CD14-positive monocyte (primary cell): ENCODE measurements at regions not wholly inside any gene's neighbourhood (a gene's known extent, or its start where the extent isn't known, plus 50 kb on each side); places are given as distances from the start of the nearest gene placed in this dataset.
"Not testable (repeated sequence)": the region's sequence is repeated elsewhere in the genome, so short reads cannot be mapped to it uniquely, and the experiment has no call there.

Experiments used
- DNase-seq, 3 donors: peaks; one replicate each; pipeline ENCODE4 v3.0.0-alpha.2; 2011 to 2022
- H2AFZ ChIP-seq: 2 replicates; pipeline ENCODE4 v1.6.0; 2012; ENCODE audit warnings: mild to moderate bottlenecking, low read depth, low read length, inconsistent platforms; ENCODE audit not compliant: insufficient read depth, poor library complexity, severe bottlenecking
- H3K27ac ChIP-seq, 2 donors: 1 replicate in 1 of 2; 2 replicates in 1 of 2; pipeline ENCODE4 v1.5.1; 2012 to 2013; ENCODE audit warnings: low read length in 2 of 2, control low read depth in 1 of 2, inconsistent platforms in 1 of 2, low read depth in 1 of 2, mild to moderate bottlenecking in 1 of 2
- H3K27me3 ChIP-seq, 2 donors: one replicate each; pipeline versions ENCODE4 v1.6.0 to v1.6.1; 2011 to 2013; ENCODE audit warnings: low read length in 2 of 2; ENCODE audit not compliant: control insufficient read depth in 2 of 2, insufficient read depth in 2 of 2
- H3K36me3 ChIP-seq, 2 donors: replicated peaks in 1 of 2; 1 replicate in 1 of 2; 2 replicates in 1 of 2; pipeline versions ENCODE4 v1.5.1 to v1.6.1; 2012 to 2013; ENCODE audit warnings: low read length in 2 of 2, control low read depth in 1 of 2, inconsistent platforms in 1 of 2, mild to moderate bottlenecking in 1 of 2; ENCODE audit not compliant: insufficient read depth in 2 of 2, control insufficient read depth in 1 of 2
- H3K4me1 ChIP-seq, 2 donors: 1 replicate in 1 of 2; 2 replicates in 1 of 2; pipeline versions ENCODE4 v1.5.1 to v1.6.1; 2012 to 2013; ENCODE audit warnings: low read length in 2 of 2, control low read depth in 1 of 2, inconsistent platforms in 1 of 2, mild to moderate bottlenecking in 1 of 2, moderate library complexity in 1 of 2; ENCODE audit not compliant: insufficient read depth in 2 of 2, control insufficient read depth in 1 of 2
- H3K4me2 ChIP-seq: replicated peaks from 2 replicates; pipeline ENCODE3; 2012; ENCODE audit warnings: low read length, moderate library complexity, mild to moderate bottlenecking; ENCODE audit not compliant: poor library complexity, severe bottlenecking; ENCODE audit errors: extremely low read depth
- H3K4me3 ChIP-seq, 3 experiments: fragments of 200-600 bp in 1 of 3; sonication (generic) in 1 of 3; replicated peaks in 1 of 3; 1 replicate in 2 of 3; 2 replicates in 1 of 3; pipeline ENCODE4 v1.5.1; 2011 to 2013; ENCODE audit warnings: low read length in 3 of 3, mild to moderate bottlenecking in 3 of 3, control low read depth in 2 of 3, low read depth in 2 of 3, inconsistent platforms in 1 of 3, moderate library complexity in 1 of 3
- H3K79me2 ChIP-seq: 2 replicates; pipeline ENCODE4 v1.6.0; 2012; ENCODE audit warnings: mild to moderate bottlenecking, control low read depth, inconsistent platforms, low read length, moderate library complexity; ENCODE audit not compliant: insufficient read depth
- H3K9ac ChIP-seq: 2 replicates; pipeline ENCODE4 v1.6.0; 2017; ENCODE audit warnings: low read length, mild to moderate bottlenecking; ENCODE audit not compliant: insufficient read depth, poor library complexity, severe bottlenecking
- H3K9me3 ChIP-seq, 2 donors: replicated peaks in 1 of 2; 1 replicate in 1 of 2; 2 replicates in 1 of 2; pipeline versions ENCODE4 v1.5.1 to v1.6.1; 2012 to 2013; ENCODE audit warnings: low read length in 2 of 2, control low read depth in 1 of 2; ENCODE audit not compliant: control insufficient read depth in 1 of 2, insufficient read depth in 1 of 2
- H4K20me1 ChIP-seq: 2 replicates; pipeline ENCODE4 v1.6.0; 2012; ENCODE audit warnings: mild to moderate bottlenecking, low read length, control low read depth, moderate library complexity; ENCODE audit not compliant: insufficient read depth
- H3K27ac Mint-ChIP-seq, 7 donors: one replicate each; pipeline ENCODE4 v1.8.0; 2020; ENCODE audit warnings: mild to moderate bottlenecking in 7 of 7, mixed read lengths in 7 of 7, moderate library complexity in 6 of 7, inconsistent platforms in 2 of 7
- H3K27me3 Mint-ChIP-seq, 3 donors: one replicate each; pipeline ENCODE4 v1.8.0; 2021 to 2022; ENCODE audit warnings: low read depth in 3 of 3, mild to moderate bottlenecking in 3 of 3, mixed read lengths in 3 of 3, moderate library complexity in 3 of 3, inconsistent platforms in 1 of 3
- H3K36me3 Mint-ChIP-seq, 2 donors: one replicate each; pipeline ENCODE4 v1.8.0; 2020; ENCODE audit warnings: mixed read lengths in 2 of 2, inconsistent platforms in 1 of 2, mild to moderate bottlenecking in 1 of 2
- H3K4me1 Mint-ChIP-seq: one replicate; pipeline ENCODE4 v1.8.0; 2020; ENCODE audit warnings: mild to moderate bottlenecking, mixed read lengths
- H3K4me3 Mint-ChIP-seq, 2 donors: one replicate each; pipeline ENCODE4 v1.8.0; 2020; ENCODE audit warnings: mild to moderate bottlenecking in 2 of 2, mixed read lengths in 2 of 2, moderate library complexity in 1 of 2
- H3K9me3 Mint-ChIP-seq, 7 donors: one replicate each; pipeline ENCODE4 v1.8.0; 2020 to 2022; ENCODE audit warnings: mixed read lengths in 7 of 7, mild to moderate bottlenecking in 6 of 7, moderate library complexity in 6 of 7, inconsistent platforms in 2 of 7
- WGBS: methylation state at CpG from one replicate; pipeline ENCODE4 v1.1.5; 2013; ENCODE audit warnings: missing lambda C conversion rate; ENCODE audit not compliant: insufficient coverage; 5-methylcytosine and 5-hydroxymethylcytosine counted together
- intact Hi-C, 2 donors: fragments of 100-400 bp; cut with micrococcal nuclease; formaldehyde crosslinking; loops; one replicate each; pipeline versions ENCODE4 v1.15.0 to v1.15.1; 2023
- TF ChIP-seq, protein P1 (sequence below): fragments of 200-600 bp; IDR thresholded peaks from one replicate; pipeline ENCODE4 v1.8.0; 2022; ENCODE audit warnings: antibody characterized with exemption, mild to moderate bottlenecking

DNA sequence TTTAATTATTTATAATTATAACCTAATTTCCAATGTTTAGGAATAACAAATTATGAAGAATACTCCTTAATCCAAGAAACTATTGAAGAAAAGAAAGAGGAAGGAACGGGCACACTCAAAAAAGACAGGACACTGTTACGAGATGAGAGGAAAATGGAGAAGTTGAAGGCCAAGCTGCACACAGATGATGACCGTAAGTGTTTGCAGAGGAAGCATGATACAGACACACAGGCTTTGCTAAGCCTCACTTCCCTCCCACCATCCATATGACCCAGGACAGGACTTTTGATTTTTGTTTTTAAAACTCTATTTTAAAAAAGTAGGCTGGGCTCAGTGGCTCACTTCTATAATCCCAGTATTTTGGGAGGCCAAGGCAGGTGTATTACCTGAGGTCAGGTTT is 389.4 kb upstream of the TPM1 start:
- Mint-ChIP-seq H3K36me3 (peaks cover 0 to 3% of the 10 kb centered on the region in 2 donors), H3K27me3 (peaks cover 0 to 6% (median 0%) of the 10 kb centered on the region in 3 donors)
- H3K27ac ChIP-seq: peak overlapping the region; percentile 59 to 69

DNA sequence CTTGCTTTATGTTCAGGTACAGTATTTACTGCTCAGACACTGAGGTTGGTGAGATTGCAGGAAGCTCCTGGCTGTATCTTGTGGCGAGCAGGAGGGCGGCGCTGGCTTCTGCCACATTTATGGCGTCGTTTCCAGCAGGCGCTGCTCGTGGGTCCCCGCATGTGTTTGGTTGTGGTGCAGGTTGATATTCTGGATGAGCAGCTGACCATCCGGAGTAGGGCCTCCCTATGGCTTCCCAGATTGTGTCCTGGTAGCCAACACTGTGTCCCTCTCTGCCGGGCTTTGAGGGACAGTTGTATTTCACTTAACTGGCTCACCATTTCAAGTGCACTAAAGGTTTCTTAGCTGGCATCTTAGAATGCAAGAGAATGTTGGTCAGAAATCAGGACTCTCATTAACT is 386.5 kb upstream of the TPM1 start:
- Histone ChIP-seq H4K20me1 (no peaks in the 10 kb centered on the region), H2AFZ (no peak overlapping the region), H3K4me3 (no peak overlapping the region), H3K79me2 (no peaks in the 10 kb centered on the region), H3K9ac (no peak overlapping the region), H3K4me2 (no peak overlapping the region), H3K9me3 (no peaks in the 10 kb centered on the region), H3K27ac (no peak overlapping the region), H3K4me1 (peaks cover 42 to 44% of the 10 kb centered on the region in 2 donors), H3K36me3 (no peaks in the 10 kb centered on the region), H3K27me3 (no peaks in the 10 kb centered on the region)
- Mint-ChIP-seq H3K4me3 (no peak overlapping the region), H3K9me3 (peaks cover 0 to 2% (median 0%) of the 10 kb centered on the region in 7 donors), H3K27ac (no peak overlapping the region), H3K4me1 (peaks cover 42% of the 10 kb centered on the region), H3K27me3 (peaks cover 0 to 6% (median 0%) of the 10 kb centered on the region in 3 donors), H3K36me3 (peaks cover 0 to 3% of the 10 kb centered on the region in 2 donors)
- TF ChIP-seq, protein P1, sequence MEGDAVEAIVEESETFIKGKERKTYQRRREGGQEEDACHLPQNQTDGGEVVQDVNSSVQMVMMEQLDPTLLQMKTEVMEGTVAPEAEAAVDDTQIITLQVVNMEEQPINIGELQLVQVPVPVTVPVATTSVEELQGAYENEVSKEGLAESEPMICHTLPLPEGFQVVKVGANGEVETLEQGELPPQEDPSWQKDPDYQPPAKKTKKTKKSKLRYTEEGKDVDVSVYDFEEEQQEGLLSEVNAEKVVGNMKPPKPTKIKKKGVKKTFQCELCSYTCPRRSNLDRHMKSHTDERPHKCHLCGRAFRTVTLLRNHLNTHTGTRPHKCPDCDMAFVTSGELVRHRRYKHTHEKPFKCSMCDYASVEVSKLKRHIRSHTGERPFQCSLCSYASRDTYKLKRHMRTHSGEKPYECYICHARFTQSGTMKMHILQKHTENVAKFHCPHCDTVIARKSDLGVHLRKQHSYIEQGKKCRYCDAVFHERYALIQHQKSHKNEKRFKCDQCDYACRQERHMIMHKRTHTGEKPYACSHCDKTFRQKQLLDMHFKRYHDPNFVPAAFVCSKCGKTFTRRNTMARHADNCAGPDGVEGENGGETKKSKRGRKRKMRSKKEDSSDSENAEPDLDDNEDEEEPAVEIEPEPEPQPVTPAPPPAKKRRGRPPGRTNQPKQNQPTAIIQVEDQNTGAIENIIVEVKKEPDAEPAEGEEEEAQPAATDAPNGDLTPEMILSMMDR: no peak
- intact Hi-C loops: no loop called here
- WGBS: 94% methylated on average over 7 of the region's 10 CpGs
- no peak for DNase-seq

More for the DNA sequence above, 389.4 kb upstream of the TPM1 start:
- Mint-ChIP-seq H3K4me1 (peaks cover 51% of the 10 kb centered on the region), H3K9me3 (peaks cover 0 to 2% (median 0%) of the 10 kb centered on the region in 7 donors), H3K4me3 (no peak overlapping the region), H3K27ac (peak overlapping the region; percentile 46 to 92 (median 86))
- peak; percentile 77 to 87 (median 78) for DNase-seq
- Histone ChIP-seq H3K9ac (no peak overlapping the region), H3K4me3 (no peak overlapping the region), H3K36me3 (no peaks in the 10 kb centered on the region), H3K27me3 (no peaks in the 10 kb centered on the region), H3K9me3 (no peaks in the 10 kb centered on the region), H3K4me2 (peak overlapping the region; percentile 21), H2AFZ (no peak overlapping the region), H4K20me1 (no peaks in the 10 kb centered on the region), H3K79me2 (no peaks in the 10 kb centered on the region), H3K4me1 (peaks cover 54 to 62% of the 10 kb centered on the region in 2 donors)
- intact Hi-C loops: no loop called here
- TF ChIP-seq, protein P1: no peak
- no CpG with 5 or more reads among the region's 3 CpGs for WGBS

DNA sequence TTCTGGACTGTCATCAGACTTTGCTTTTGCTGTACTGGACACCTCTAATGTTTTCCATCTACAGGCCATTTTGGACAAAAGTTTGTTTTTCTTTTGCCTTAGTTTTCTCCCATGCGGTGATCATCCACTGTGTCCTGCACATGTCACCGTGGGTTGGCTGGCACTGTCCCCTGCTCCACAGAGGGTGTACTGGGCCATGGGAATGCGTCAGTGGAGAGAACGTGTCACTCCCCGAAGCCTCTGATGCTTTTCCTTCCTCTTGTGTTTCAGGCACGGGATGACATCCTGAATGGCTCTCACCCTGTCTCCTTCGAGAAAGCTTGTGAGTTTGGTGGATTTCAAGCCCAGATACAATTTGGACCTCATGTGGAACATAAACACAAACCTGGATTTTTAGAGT is 385.0 kb upstream of the TPM1 start:
- H3K27ac Mint-ChIP-seq: peak overlapping the region; percentile 68 to 91 (median 85)
- Histone ChIP-seq H3K4me3 (peak overlapping the region in 1 of 3 experiments; percentile 27), H3K4me1 (peaks cover 34 to 35% of the 10 kb centered on the region in 2 donors), H3K9ac (peak overlapping the region; percentile 19), H3K27ac (peak overlapping the region in 1 of 2 donors; percentile 86), H3K4me2 (peak overlapping the region; percentile 13)
- H3K36me3 ChIP-seq, intact Hi-C loops, H2AFZ ChIP-seq, H3K9me3 Mint-ChIP-seq, H3K27me3 Mint-ChIP-seq, H4K20me1 ChIP-seq, H3K79me2 ChIP-seq, H3K27me3 ChIP-seq, H3K9me3 ChIP-seq, H3K36me3 Mint-ChIP-seq: not testable (repeated sequence)
- DNase-seq: peak; percentile 29 to 57 (median 37)
- WGBS: no CpG with 5 or more reads among the region's 7 CpGs
- peaks cover 34% of the 10 kb centered on the region for H3K4me1 Mint-ChIP-seq
- H3K4me3 Mint-ChIP-seq: peak overlapping the region in 1 of 2 donors; percentile 72
